ENCODE measurements at regions not wholly inside any gene's neighbourhood (a gene's known extent, or its start where the extent isn't known, plus 50 kb on each side); places are given as distances from the start of the nearest gene placed in this dataset.

DNA sequence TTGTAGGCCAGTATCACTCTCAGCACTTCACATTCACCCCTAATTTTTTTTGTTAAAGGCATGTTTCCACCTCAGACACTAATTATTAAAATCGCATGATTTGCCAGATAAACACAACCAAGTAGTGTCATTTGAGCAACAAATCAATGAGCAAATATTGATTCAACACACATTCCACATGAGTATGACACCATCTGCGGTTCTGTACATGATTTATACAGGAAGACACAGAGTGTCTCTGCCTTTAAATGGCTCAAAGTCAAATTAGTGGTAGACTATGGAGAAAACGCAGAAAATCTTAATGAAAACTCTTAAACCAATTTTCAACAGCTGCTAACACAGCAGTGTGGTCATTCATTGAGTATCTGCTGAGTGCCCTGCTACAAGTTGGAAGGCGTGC is 300.2 kb downstream of the SOX4 start:
- DNase-seq, result no peak

DNA sequence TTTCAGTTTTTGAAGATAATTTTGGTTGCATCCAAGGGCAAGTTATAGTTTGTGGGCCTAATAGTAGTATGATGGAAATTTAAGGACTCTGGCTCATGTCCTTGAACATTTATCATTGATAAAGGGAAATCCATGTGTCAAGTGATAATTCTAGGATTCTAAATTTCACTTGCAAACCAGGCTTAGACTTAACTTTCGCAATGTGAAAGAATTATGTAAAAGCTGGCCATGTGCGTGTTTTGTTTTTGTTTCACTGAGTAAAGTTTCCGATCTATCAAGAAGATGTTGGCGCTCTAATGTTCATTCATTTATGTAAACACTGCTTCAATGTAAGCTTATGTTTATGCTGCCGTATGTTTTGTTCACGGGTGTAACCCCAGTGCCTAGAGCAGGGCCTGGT is 302.0 kb downstream of the SOX4 start:
- DNase-seq, result no peak

DNA sequence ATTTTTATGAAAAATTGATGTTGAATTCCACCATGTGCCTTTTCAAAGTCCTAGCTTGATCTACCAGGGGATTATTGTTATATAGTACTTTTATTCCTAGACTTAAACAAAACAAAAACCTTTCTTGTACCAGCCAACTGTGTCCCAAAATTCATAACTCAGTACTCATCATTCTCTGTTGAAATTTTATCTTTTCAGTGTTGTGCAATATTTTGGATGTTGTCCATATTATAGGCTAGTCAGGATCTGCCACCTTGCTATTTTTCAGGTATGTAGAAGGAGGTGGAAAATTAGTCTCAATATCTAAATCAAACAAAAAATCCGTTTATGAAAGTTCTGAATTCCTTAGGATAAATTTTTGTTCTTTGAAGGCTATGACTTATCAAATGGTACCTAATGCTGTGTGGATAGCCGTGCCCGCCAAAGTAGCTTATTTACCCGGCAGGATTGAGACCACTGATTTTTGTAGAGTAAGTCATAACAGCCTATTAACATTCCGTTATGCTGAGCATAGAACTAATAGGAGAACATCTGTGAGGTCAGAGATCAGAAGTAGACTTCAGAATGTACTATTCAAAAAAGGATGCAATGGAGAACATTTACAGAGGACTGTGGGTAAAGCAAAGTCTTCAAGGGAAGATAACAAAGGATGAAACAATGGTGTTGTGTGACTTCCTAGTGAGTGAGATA is 304.7 kb downstream of the SOX4 start:
- no peak for DNase-seq

DNA sequence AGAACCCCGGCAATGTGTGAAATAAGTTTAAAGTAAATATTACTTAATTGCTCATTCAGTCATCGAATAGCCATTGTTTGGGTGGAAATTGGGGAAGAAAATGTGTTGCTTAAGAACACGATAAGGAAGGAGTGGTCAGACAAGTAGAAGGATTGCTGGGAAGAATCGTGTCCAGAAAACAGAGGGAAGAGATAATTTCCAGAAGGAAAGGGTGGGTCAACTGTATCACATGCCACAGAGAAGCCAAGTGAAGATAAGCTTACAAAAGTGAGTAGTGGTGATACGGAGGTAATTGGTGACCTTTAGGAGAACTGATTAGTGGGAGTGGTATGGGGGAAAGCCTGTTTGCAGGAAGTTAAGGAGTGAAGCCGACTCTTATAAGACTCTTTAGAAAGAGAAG is 306.2 kb downstream of the SOX4 start:
- DNase-seq, result no peak

DNA sequence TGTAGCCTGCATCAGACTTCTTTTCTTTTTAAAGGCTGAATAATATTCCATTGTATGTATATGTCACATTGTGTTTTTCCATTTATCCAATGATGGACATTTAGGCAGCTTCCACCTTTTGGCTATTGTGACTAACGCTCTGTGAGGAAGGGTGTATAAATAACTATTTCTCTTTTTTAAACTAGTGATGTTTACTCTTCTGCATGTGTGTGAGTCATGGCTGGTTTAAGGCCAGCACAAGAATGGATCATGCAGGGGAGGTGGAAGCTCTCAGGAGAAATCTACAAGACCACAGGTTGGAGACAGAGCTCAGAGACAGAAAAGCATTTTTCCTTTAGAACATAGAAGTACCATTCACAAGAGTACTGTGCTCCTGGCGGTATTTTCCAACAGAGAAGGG is 307.2 kb downstream of the SOX4 start:
- no peak for DNase-seq

DNA sequence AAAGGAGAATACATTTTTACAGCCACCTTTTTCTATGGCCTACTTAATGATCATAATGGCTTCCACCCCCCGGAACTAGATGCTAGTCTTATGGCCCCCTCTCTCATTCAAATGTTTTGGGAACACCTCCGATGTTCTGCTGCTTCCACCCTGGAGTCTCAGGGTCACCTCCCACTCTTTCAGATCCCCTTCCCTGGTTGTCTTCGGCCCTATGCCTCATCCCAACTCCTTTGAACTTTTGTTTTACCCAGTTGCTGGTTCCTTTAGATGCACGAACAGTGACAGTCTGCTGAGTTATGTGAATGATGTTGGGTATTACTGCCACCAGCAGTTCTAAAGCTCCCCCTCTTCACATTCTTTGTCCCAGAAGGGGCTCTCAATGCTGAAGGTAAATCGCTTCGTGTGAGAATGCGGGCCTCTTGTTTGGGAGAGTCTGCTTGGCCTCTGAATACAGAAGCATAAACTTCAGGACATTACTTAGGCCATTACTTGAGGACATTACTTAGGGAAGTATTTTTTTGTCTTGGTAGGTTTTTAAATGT is 309.1 kb downstream of the SOX4 start:
- DNase-seq, result no peak

DNA sequence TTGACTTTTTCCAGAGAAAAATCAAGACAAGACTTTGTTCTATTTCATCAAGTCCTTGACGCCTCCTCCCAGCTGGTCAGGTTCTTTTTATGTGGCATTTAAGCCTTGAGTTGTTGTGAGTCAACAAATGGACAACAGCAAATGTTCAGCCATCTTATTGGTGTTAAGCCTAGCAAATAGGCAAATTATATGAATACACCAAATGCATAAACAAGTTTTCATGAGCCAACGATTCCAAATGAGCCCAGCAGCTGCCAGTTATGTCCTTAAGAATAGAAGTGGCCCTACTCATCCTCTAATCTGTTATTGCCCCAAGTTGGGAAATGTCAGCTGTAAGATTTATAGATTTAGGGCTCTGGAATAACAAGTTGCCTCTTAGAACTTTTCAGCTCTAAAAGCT is 312.0 kb downstream of the SOX4 start:
- DNase-seq, result no peak

DNA sequence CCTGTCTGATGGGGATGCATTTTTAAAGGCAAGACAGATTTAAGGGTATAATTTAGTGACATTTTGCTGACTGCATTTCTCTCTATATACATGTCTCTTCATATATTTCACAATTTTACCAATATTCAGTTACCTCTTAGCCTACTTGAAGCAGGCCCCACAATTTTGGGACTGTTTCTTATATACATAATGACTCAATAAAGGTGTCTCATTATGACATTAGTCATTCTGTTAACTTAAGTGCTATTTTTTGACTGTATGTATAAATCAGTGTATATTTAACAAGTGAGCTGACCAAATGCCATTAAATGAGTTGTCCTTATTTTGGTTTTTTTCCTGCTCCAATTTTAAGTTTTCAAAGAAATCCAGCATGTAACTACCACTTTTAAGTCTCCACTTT is 313.3 kb downstream of the SOX4 start:
- no peak for DNase-seq

DNA sequence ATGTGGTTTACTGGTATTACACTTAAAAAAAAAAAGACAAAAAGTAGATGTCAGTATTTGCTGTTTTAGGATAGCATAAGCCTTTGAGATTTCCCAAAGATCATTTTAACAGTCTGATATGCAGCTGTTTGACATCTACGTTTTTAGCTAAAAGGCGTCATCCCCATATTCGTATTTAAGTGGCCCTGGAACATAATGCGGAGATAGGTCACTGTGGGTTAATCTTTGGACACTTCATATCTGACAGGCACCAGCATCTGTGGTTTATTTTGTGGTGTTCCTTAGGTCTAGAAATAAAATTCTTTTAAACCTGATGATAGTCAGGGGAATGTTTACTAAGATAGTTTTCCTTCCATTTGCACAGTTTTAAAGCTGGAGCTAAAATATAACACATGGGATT is 313.7 kb downstream of the SOX4 start:
- DNase-seq, result no peak

DNA sequence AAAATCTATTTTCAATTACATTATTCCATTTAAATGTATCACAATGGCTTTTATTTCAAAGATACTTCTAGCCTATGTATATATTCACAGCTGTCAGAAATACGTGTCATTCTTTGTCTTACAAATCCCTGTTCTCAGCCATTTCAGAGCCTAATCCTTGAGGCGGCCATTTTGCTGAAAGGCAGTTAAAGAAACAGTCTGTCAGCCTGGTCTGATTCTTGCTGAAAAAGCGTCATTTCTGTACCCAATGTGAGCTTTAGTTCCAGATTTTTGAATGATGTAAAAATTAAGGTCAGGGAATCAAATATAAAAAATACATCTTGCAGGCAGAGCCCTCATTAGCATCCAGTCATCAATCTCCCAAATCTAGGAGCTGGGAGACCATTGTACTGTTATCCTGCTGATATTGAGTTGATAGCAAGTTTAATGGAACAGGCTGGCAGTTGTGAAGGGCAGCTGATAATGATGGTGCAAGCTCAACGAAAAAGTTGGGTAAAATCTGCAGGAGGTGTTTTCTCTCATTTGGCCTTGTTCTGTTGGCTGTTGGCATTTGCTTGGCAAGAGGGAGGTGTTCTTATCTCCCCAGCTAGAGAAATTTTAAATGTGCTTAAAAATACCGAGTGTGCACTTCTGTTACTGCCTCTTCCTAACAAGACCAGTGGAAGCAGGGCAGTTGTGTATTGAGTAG is 314.8 kb downstream of the SOX4 start:
- no peak for DNase-seq

DNA sequence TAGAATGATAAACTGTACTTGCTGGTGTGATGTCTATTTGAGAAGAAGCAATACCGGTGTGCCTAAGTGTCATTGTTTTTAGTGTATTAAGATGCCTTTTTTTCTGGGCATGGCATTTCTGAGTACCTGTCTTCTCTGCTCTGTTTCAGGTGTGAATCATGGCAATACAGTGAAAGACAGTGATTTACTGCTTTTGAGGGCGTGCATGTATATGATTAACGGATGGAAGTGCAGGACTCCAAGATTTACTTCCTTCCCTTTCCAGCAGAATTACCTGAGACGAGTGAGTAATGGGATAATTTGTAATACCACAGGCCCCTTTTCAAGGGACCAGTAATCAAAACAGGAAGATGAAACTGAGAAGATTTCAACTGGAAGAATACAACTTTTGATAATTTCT is 315.8 kb downstream of the SOX4 start:
- DNase-seq, result no peak

DNA sequence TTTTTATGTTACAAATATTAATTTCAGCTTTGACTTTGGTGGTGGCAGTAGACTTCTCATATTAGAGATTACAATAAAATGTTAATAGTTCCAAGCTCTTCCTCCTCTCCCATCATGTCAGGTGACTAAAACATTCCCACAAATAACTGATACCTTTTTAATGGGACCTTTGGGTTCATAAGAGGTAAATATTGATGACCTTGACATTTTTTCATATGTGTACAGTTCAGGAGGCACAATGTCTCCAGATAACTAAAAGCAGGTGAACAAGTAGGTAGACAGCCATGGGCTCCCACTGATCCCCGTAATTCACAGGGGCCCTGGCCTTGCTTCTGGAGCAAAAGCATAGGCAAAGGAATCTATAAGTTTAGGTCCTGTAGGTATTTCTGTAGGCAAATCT is 317.7 kb downstream of the SOX4 start:
- DNase-seq, result no peak

DNA sequence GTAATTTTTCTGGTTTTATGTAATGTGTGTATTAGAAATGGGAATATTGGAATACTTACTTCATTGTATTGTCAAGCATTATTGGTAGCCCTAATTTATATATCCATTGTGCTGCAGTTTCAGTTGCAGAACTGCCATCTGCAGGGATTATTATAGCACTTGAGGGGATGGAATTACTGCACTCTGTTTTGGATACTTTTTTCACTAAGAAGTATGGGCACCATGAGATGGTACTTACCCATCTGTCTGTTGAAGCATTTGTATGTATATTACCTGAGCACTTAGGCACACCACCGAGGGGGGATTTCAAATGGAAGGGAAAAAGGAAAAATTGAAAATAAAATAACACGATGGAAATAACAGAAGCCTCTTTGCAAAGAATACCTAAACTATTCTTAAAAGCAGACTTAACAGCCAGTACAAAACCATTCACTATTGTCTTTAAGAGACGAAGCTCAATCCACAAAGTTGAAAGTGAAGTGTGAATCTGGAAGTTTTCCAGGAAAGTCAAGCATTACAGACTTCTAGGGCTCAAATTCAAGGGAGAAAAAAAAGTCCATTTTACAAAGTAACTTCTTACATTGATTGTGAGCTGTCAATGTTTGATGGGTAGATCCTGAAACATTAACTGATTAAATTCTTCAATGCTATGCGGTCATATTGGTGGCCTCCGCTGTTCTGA is 318.7 kb downstream of the SOX4 start:
- no peak for DNase-seq

DNA sequence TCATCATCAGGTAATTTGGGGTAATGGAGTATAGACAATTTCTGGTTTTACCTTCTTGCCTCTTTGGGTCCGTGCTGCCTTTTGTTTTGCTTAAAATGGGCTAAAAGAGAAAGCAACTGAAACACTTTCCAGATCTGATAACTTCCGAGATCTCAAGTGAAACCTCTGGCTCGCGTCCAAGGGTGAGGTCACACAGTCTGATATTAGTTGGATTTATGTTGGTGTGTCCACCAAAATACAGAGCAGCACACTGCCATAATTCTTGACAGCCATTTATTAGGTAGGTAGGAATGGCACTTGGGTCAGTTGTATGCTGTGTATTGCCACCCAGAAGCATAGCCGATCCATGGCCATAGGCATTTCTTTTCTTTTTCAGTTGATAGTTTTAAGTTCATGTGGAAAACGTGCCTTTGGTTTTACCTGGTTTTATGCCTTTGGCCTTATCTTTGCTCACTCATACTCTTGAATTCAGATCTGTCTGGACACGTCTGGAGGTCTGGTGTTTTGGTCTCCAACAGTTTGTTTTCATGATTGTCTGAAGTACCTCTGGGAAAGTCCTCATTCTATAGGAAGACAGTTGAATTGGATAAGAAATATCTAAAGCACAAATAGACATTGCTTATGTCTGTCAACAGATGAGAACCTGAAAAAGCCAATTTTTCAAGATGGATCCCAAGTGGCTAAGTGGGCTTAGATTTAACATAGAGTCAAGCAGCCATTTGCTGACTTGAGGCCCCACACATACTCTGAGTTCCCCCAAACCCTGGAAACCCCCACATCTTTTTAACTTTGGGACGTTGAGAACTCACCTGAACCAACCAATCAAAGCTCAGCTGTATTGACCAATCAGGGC is 320.8 kb downstream of the SOX4 start:
- no peak for DNase-seq

DNA sequence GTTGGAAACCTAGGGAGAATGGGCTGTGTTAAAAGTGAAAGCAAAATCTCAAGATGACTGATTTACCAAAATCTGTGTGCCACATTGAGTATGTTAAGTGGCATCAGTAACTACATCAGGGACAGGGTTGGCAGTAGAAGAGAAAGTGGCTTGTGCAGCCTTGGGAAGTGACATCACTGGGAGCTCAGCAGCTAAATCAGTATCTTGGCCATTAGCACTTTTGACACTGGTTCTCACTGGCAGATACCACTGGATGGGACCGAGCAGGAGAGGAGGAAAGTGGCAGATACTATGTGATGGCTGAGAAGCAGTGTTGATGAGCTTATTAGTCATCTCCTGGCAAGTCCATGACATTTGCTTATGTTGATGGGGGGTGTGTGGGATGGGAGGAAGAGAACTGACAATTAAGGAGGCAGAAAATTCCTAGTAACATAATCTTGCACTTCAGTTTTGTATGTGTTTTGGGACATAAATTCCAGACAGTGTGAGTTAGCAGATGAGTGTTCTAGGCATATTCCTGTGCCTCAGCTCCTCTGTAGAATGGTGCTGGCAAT is 322.2 kb downstream of the SOX4 start:
- no peak for DNase-seq

DNA sequence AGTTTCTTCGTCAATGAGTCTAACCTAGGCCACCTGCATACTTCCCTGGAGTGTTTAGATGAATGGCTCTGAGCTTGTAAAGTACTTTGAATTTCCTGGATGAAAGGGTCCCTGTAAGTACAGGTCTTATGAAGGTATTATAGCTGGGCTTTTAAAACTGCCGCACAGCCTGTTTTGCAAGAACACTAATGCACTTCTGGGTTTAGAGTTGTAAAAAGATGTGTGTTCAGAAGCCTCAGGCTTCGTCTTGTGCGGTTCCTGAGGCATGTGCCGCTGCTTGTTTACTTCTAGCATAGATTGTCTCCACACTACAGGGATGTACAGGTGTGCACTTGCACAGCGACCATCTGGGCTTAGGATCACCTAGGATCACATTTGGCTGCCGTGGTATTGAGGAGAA is 324.5 kb downstream of the SOX4 start:
- no peak for DNase-seq

DNA sequence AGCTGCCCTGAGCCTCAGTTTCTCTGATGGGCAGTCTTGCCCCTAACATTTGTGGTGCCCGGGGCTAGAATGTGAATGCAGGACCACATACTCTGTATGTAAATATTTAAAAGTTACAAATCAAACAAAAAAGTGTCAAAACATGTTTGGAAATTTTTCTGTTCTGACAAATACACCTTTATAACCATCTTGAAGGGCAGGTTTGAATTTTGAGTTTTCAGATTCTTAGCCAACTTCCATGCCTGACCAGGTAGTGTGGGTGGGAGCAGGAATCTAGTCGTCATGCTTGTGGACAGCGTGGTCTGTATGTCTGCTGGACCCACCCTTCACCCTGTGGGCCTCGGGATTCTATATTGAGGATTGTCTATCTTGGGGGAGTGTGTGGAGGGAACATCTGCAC is 325.1 kb downstream of the SOX4 start:
- no peak for DNase-seq

DNA sequence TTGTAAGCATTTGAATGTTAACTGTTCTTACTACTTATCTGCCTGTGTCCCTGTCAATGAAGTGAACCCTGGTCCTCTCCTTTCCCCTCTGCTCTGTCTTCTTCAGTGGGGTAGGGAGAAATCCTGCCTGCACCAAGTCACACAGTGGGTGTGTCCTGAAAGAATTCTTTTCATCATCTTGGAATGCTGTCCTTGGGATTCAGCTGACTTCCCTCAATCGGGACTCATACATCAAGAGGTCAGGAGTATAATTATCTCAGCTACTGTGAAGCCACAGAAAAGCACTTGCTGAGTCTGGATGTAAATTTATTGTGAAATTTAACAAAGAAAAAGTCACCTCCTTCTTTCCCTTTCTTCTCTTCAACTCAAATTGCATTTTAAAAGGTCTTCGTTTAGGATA is 328.5 kb downstream of the SOX4 start:
- no peak for DNase-seq

DNA sequence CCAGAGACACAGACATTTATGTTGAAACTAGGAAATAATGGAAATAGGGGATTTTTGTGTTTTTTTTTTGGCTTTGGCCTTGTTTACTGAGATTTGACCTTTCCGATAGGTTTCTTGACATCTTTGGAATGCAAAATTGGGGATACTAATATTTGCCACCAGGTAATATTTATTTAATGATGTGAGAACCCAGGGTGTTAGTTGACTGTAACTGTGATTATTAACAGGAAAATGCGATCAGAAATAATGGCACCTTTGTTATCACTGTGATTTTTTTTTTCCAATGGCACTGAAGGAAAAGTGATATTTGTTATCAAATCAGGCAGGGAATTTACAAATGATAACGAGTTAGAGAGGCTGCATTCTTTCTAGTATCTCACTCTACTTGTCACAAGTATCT is 330.5 kb downstream of the SOX4 start:
- no peak for DNase-seq

DNA sequence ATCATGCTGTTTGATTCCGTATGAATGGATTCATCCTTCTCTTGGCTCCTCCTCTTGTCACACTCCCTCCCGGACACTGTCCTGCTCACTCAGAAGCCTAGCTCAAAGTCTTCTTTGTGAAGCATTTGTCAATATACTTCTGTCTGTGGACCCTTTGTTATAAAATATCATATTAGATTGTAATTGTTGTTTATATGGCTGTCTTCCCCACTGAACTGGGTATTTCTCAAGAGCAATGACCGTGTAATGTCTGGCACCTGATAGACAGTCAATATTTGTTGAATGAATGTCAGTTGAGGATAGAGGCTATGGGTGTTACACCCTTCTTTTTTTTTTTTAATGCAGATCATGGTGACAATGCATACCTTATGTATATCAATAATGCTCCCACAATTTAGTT is 335.3 kb downstream of the SOX4 start:
- no peak for DNase-seq

DNA sequence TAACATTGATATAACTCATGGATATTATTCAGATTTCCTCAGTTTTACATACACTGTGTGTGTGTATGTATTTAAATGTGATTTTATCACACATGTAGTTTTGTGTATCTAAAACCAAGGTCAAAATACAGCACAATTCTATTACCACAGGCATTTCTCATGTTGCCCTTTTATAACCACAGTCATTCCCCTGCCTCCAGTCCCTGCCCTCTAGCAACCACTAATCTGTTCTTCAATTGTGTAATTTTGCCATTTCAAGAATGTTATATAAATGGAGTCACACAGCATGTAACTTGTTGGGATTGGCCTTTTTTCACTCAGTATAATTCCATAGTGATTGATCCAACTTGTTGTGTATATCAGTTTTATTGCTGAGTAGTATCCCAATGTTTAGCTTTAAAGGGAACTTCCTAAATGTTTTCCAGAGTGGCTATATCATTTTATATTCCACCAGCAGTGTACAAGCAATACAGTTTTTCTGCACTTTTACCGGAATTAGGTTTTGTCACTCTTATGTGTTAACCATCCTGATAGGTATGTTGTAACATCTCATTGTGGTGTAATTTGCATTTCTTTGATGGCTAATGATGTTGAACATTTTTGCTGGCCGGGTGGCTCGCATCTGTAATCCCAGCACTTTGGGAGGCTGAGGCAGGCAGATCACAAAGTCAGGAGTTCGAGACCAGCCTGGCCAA is 338.2 kb downstream of the SOX4 start:
- DNase-seq, result no peak

DNA sequence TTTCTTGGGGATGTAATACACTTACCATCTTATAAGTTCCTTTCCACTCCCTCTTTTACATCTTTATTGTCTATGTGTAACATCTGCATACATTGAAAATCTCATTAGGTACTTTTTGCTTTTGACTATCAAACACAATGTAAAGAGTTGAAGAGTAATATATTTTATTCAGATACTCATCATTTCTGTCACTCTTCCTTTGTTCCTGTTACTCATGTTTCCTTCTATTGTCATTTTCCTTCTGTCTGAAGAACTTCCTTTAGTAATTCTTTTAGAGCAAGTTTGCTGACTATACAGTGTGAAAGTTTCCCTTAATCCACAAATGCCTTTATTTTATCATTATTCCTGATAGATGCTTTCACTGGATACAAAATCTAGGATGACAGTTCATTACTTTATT is 339.8 kb downstream of the SOX4 start:
- no peak for DNase-seq

Data from AML-193 (cell line).